ENCODE measurements at regions not wholly inside any gene's neighbourhood (a gene's known extent, or its start where the extent isn't known, plus 50 kb on each side); places are given as distances from the start of the nearest gene placed in this dataset.

GRCh38 chr3:194987571-194988494, 283.1 kb downstream of the XXYLT1 start:
- no peak for DNase-seq (ENCODE audit: low read depth in 3 of 3, low spot score in 1 of 3)

DNA sequence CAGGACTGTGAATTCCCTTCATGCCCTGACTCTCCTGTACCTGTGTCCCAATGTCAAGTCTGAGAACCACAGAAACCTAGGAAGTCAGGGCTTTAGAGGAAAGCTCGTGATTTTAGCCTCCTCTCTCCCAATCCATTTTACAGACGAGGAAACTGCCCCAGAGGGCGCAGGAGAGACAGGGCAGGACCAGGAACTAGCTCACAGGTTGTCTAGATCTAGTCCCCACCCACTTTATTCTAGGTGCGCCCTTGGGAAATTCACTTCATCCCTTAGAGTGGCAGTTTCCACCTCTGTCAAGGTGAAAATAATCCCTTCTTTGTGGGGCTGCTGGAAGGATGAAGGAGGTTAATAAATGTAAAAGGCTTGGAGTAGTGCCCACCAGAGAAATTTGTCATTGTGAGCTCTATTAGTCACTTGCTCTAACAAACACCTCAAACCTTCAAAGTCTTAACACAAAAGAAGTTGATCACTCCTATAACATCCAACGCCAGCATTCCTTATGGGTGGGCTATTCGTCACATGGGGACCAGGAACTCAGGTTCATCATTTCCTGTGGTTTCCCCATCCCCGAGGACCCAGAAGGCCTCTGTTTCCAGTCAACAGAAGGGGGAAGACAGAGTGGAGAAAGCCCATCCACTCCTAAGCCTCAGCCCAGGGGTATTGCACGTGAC, 282.3 kb downstream of the XXYLT1 start:
- no peak for DNase-seq (ENCODE audit: low read depth in 3 of 3, low spot score in 1 of 3)

GRCh38 chr3:194989241-194989640, 281.7 kb downstream of the XXYLT1 start:
- no peak for DNase-seq (ENCODE audit: low read depth in 3 of 3, low spot score in 1 of 3)

- DNase-seq (ENCODE audit: low read depth in 3 of 3, low spot score in 1 of 3) = no peak
Observed at GRCh38 chr3:194990454-194991337, 280.3 kb downstream of the XXYLT1 start.

- no peak for DNase-seq (ENCODE audit: low read depth in 3 of 3, low spot score in 1 of 3)
Observed at GRCh38 chr3:194991338-194991654, 279.7 kb downstream of the XXYLT1 start.

DNA sequence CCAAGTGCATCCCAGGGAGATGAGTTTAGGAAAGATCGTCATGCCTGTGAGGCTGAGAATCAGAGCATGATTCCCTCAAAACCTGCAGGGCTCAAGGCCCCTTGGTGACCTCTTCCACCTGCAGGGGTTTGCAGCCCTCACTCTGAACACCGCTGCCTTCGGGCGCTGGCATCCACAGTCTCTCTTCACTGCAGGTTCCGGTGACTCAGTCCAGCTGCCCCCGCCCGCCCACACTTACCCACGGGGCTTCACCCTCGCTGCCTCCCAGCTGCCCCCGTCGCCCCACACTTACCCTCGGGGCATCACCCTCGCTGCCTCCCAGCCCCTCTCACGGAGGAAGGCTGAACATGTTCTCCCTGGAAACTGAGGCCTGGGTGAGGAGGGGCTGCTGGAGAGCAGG, 277.1 kb downstream of the XXYLT1 start:
- DNase-seq (ENCODE audit: low read depth in 3 of 3, low spot score in 1 of 3) = no peak

DNA sequence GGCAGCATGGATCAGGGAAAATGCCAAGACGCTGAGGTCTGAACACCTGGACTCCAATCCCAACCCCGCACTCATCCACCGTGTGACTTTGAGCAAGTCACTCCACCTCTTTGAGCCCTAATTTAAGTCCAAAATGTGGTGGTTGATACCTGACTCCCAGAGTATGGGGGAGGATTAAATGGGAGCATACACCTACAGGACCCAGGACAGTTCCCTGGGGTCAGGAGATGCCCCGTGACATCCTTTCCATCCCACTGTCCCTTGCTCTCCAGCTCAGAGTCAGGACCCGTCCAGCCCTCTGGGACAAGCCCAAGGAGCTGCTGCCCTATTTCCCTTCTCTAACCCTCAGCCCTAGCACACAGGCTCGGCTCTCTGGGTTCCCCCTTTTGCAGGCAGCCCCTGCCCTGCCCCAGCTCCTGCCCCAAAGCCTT, 276.4 kb downstream of the XXYLT1 start:
- DNase-seq (ENCODE audit: low read depth in 3 of 3, low spot score in 1 of 3) = no peak

GRCh38 chr3:194995334-194995733, 275.6 kb downstream of the XXYLT1 start:
- no peak for DNase-seq (ENCODE audit: low read depth in 3 of 3, low spot score in 1 of 3)

DNA sequence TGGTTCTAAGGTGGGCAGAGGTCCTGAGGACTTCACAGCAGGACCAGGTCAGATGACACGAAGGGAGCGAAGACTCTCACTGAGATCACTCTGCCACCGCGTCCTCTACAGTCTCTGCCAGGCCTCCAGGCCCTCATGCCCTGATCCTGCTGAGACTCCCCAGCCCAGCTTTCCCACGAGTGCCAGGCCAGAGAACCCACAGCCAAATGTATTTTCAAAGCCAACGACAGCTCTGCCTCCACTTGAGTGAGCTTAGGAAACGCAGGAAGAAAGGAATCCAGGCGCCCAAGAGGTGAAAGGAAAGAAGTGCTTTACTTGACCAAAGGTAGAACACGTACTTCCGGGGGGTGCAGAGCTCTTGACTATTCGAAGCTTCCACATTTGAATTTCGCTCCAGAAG, 275.0 kb downstream of the XXYLT1 start:
- no peak for DNase-seq (ENCODE audit: low read depth in 3 of 3, low spot score in 1 of 3)

- DNase-seq (ENCODE audit: low read depth in 3 of 3, low spot score in 1 of 3) = no peak
Observed at GRCh38 chr3:194996746-194997145, 274.2 kb downstream of the XXYLT1 start.

GRCh38 chr3:194998417-194998816, 272.5 kb downstream of the XXYLT1 start:
- no peak for DNase-seq (ENCODE audit: low read depth in 3 of 3, low spot score in 1 of 3)

DNA sequence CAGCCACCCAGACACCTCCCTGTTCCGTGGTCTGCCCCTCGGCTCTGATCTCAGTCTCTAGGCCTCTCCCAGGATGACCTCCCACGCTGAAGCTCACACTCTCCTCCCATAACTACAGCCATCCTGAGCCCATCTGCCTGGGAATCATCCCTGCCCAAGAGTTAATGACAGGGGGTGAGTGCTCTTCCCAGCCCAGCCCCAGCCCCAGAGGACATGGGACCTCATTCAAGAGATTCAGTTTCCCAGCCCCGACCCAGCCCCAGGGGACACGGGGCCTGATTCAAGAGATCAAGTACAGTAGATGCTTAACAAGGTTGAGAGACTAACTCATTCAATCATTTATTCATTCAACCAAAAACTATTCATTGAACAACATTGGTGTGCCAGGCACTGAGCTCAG, 272.0 kb downstream of the XXYLT1 start:
- DNase-seq (ENCODE audit: low read depth in 3 of 3, low spot score in 1 of 3) = no peak

DNA sequence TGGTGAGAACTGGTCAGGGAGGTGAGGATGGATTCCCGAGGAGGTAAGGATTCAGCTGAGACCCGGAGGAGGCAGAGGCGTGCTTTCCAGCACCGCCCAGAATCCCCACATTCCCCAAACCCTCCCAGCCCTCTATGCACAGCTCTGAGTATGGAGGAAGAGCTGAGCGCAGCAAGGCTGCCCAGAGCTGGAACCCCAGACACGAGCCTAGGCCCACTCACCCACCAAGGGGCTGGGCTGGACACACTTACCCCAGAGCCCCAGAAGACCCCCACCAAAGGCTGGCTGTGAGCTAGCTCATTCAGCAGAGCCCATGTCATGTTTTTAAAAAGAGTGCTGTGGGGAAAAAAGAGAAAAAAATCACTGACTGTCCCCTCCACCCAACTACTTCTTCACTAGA, 271.5 kb downstream of the XXYLT1 start:
- DNase-seq (ENCODE audit: low read depth in 3 of 3, low spot score in 1 of 3) = no peak

- no peak for DNase-seq (ENCODE audit: low read depth in 3 of 3, low spot score in 1 of 3)
Observed at GRCh38 chr3:195001261-195001660, 269.7 kb downstream of the XXYLT1 start.

DNA sequence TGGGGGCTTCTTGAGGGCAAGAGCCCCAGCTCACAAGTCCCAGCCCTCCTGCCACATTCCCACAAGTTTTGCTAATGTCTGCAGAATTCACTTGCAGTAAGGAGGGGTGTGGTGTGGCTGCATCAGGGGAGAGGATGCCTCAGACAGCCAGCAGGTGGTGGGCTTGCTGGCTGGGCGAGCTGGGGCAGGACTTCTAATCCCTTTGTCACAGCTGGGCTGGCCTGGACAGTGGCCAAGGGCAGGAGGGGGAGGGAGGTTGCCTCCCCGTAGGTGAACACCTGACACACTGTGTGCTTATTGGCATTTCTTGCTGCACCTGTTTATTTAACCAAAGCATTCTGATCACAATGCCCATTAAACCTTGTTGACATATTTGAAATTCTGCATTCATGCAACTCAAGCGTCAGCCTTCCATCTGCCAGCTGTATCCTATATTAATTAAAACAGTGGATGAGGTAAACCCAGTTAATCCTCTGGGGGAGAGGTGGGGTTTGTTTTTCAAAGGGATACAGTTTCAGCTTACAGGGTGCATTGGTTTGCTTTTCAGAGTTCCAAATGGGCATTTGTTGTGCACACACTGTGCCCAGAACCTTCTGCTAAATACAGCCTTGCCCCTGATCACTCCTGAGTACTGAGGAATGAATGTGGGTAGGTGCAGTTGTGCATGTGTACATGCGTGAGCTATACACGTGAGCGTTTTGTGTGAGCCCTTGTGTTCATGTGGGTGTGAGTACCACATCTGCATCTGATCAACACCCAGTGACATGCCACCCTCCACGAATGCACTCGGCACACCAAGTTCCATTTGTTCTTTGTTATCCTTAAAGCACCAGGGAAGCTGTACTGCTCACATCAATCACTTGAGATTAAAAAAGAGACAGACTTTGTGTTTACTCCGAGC, 268.7 kb downstream of the XXYLT1 start:
- no peak for DNase-seq (ENCODE audit: low read depth in 3 of 3, low spot score in 1 of 3)

GRCh38 chr3:195003006-195003892, 267.7 kb downstream of the XXYLT1 start:
- no peak for DNase-seq (ENCODE audit: low read depth in 3 of 3, low spot score in 1 of 3)

DNA sequence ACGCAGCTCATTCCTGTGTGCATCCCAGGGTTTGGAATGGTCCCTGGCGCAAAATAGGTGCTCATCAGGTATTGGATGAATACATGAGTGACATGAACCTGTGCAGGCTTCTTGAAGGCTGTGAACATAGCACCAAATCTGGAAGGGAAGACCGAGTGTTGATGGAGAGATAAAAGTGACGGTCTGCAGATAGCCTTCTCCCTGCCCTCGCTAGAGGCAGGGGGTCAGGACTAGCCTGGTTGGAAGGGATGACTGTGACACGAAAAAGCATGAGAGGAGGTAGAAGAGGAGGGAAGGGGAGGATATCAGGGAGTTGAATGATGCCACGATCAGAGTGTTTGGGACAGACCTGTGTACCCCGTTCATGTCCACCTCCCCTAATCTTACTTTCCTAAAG, 267.1 kb downstream of the XXYLT1 start:
- no peak for DNase-seq (ENCODE audit: low read depth in 3 of 3, low spot score in 1 of 3)

- no peak for DNase-seq (ENCODE audit: low read depth in 3 of 3, low spot score in 1 of 3)
Observed at GRCh38 chr3:195004512-195005250, 266.3 kb downstream of the XXYLT1 start.

- DNase-seq (ENCODE audit: low read depth in 3 of 3, low spot score in 1 of 3) = no peak
Observed at GRCh38 chr3:195005251-195005620, 265.7 kb downstream of the XXYLT1 start.
